CD1c-positive myeloid dendritic cell (primary cell): ENCODE measurements at regions not wholly inside any gene's neighbourhood (a gene's known extent, or its start where the extent isn't known, plus 50 kb on each side); places are given as distances from the start of the nearest gene placed in this dataset.

Experiments used
- DNase-seq: peaks from one replicate; pipeline ENCODE4 v3.0.0-alpha.2; 2016; ENCODE audit errors: extremely low spot score

GRCh38 chr18:56173542-56174220 is 464.7 kb downstream of the TXNL1 start:
- DNase-seq, result no peak

GRCh38 chr18:56172527-56172926 is 465.9 kb downstream of the TXNL1 start:
- DNase-seq, result no peak

DNA sequence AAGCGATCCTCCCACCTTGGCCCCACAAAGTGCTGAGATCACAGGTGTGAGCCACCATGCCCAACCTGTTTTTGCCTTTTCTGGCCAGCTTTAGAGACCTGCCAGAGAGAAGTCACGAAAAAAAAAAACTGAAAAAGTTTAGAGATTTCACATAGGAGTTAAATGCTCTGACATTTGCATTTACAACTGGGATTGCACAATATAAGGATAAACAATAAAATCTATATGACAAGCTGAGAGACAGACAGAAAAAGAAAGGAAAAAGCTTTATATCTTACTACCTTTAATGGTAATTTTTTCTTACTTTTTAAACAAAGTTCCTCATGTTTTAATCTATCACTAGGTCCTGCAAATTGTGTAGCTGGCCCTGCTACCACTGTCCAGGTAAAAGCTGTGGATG is 466.5 kb downstream of the TXNL1 start:
- DNase-seq, result no peak

- DNase-seq, result no peak
Measured at GRCh38 chr18:56168049-56168781, 470.2 kb downstream of the TXNL1 start.

DNA sequence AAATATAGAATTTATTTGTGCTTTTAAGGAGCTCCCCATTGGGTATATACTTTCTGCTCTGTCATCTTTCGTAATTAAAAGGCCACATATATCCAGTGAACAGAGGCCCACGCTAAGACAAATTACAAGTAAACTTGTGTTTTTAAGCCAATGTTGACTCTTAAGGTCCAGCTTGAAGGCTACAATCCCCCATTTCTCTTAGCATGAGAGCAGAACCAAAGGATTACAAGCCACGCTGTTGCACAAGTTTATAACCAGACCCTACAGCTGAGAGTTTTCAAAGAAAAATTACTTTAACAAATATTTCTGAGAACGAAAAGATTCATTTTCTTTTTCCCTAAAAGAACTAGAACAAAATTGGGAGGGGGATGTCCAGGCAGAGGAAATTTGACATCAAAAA is 471.0 kb downstream of the TXNL1 start:
- DNase-seq, result no peak

GRCh38 chr18:56166914-56167313 is 471.5 kb downstream of the TXNL1 start:
- DNase-seq, result no peak

DNA sequence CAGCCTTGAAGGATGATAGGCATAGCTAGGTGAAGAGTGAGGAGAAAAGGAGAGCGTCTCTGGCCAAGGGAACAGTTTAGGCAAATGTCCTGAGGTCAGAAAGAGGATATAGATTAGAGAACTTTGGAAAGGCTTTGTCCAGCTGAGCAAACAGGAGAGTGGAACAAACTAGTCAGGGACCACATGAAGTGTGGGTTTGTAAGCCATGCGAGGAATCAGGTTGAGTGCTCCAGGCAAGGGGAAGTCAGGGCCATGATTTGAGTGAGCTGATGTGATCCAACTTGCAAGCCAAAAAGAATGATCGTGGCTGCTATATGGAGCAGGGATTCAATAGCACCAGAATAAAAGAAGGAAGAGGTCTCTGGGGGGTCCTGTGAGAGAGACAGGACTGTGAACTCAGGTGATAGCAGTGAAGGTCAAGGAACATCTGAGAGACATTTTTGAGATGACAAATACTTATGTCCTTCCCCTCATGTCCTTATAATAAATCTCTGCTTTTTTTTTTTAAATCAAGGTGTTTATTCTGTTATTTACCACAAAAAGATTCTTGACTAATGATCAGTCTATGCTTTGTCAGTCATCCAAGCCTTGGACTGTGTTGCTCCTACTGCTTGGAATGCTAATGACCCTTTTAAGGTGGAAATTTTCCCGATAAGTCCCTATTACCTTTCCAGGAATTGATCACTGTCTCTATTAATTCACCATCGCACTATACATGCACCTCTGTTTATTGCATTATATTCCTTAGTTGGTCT is 472.6 kb downstream of the TXNL1 start:
- DNase-seq, result no peak

- peak; percentile 57 for DNase-seq
Measured at GRCh38 chr18:56162311-56163265, 475.8 kb downstream of the TXNL1 start.

- DNase-seq, result peak; percentile 8
Measured at GRCh38 chr18:56161566-56162260, 476.7 kb downstream of the TXNL1 start.

DNA sequence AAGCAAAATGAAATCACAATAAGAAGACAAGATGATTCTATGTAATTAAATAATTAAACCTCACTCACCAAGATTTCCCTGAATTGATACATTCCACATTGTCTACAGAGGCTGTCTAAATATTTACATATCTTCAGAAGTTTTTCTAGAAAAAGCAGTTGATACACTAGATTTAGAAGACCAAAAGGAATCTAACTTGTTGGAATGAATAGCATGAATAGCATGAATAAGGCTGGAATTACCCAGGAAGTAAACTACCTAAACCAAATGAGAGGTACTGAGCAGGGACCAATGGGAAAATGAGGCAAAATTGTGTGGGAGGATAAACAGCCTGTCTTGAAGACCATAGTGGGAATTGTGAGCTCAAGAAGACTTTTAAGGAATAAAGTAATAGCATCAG is 479.7 kb downstream of the TXNL1 start:
- no peak for DNase-seq

GRCh38 chr18:56157541-56157940 is 480.9 kb downstream of the TXNL1 start:
- DNase-seq, result no peak

DNA sequence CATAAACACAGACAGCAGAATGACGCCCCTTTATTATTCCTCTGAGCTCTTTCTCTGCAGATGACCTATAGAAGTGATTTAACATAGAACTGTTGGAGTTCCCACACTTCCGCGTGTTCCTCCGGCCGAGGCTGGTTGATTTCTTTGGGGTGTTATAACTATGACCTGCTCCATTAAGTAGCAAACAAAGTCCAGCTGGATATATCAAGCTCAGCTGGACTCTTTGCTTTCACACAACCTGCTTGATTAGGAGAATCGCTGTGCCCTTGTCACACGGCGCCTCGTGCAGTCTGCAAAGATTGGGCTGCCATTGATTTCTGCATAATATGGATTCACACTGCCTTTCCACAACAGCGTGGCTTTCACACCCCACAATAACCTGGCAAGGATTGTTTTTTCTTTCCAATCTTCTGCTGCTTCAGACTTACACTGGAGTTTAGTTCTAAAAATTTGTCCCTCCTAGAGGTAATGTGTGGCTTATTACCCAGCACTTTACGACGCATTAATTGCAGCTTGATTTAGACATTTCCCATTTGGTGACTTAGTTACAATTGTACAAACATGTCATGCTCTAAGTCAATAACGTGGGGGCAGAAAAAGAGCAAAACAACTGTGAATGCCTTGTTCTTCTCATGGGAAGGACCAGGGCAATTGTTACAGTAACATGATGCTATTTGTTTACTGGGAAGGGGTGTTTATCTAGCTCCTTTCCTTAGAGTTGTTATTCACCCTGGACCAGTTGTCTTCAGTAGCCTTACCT is 485.7 kb downstream of the TXNL1 start:
- DNase-seq, result no peak

DNA sequence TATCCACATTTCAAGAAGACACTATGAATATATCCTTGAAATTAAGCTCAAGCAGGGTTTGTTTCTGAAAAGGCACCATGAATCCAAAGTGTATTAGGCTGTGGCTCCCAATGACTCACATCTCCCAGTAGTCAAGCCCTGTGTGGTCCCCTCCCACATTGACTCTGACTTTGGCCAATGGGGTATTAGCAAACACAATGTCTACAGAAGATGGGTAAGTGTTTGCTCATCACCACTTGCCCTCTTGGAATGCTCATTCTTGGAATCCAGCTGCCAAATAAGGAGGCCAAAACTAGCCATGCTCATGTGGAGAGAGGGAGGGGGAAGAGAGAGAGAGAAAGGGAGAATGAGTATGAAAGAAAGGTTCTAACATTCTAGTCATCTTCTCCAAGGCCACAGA is 490.0 kb downstream of the TXNL1 start:
- no peak for DNase-seq

GRCh38 chr18:56146565-56146964 is 491.8 kb downstream of the TXNL1 start:
- no peak for DNase-seq

DNA sequence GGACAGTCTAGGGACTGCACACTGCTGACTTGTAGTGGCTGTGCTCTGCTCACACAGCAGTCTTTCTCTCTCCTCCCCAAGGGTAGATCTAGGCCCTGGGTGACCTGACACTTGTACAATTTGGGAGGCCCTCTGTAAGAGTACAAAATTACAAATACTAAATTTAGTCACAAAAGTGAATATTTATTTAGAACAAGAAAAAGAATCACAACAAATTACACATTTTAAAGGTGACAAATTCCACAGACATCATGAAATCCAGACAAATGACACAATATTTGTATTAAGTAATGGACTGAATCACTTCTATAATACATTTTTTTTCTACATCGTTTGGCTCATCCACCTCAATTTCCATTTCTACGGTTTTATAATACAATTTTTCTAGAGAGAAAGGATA is 496.4 kb downstream of the TXNL1 start:
- no peak for DNase-seq

- DNase-seq, result no peak
Measured at GRCh38 chr18:56139792-56140254, 498.6 kb downstream of the TXNL1 start.

DNA sequence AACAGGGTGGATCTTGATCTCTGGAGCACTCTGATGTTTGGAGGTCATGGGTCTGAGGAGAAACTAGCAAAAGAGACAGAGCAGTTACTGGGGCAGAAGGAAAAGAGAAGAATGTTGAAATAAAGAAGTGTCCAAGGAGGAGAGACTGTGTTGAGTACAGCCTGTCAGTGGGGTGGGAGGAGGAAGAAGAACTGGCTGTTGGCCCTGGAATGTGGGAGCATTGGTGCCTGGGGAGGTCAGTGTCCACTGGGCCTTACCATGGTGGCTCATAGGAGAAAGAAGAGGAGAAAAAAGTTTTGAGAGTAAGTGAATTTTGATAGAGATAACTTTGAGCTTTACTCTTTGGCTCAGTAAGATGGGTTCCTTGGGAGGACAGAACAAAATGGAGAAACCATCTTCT is 499.0 kb downstream of the TXNL1 start:
- no peak for DNase-seq

GRCh38 chr18:56136105-56136504 is 502.3 kb downstream of the TXNL1 start:
- no peak for DNase-seq

DNA sequence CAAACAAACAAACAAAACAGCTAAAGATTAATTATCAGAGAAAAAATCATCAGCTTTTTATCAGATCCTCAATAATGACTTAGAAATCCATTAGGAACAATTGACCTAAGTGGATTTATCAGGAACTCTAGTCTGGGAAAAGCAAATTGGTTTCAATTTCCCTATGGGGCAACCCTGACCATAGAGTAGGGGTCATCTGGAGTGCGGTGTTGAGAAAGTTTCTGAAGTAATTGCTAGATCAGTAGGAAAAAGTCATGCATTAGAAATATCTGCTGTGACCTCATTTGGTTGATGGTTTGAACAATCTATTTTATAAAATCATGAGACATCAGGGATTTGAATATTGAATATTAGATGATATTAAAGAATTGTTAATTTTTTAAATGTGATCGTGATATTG is 507.9 kb downstream of the TXNL1 start:
- DNase-seq, result no peak

DNA sequence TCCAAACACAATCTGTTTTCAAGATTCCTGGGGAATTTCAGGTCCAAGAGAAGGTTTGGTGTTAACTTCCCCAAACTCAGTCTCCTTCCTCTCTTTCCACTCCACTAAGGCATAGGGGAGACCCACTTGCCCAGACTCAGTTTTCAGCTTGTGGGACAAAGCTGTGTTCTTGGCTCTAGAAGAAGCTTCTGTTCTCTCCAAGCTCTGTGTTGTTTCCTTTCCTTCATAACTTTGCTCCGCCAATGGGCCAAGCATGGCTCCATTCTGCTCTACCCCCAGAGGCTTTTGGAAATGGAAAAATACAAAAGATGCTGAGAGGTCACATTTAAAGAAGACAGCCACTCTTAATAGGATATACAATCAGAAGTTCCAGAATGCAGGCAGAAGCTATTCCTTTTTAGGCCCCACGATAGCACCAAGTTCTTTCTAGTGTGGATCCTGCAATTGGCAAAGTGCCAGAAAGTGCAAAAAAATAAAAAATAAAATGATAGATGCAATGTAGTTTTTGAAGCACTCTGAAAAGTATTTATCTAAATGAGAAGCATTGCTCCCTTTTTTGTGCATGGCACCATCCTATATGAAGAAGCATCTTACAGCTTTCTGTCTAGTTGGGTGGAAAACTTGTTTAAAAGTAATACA is 510.1 kb downstream of the TXNL1 start:
- DNase-seq, result no peak
